ENCODE measurements at regions not wholly inside any gene's neighbourhood (a gene's known extent, or its start where the extent isn't known, plus 50 kb on each side); places are given as distances from the start of the nearest gene placed in this dataset.

DNA sequence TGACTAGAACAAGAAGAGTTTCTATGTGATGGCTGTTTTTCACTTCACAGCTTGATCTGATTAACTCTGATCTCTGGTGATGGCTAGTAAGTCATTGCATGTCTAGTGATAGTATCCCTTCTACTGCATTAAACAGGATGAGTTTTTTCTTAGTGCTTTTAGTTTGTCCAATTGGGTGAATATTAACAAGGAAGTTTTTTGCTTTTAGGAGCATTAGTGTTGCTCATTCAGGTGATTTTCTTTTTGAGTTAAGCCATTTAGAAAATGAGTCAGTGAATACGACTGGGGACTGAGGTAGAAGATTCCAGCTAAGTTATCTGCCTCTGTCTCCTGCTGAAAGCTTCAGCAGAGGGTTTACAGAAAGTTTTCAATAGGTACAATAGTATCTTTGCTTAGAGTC is 306.7 kb downstream of the PIK3C3 start:
- no peak for DNase-seq (ENCODE audit: low read depth in 1 of 2, low spot score in 1 of 2)

DNA sequence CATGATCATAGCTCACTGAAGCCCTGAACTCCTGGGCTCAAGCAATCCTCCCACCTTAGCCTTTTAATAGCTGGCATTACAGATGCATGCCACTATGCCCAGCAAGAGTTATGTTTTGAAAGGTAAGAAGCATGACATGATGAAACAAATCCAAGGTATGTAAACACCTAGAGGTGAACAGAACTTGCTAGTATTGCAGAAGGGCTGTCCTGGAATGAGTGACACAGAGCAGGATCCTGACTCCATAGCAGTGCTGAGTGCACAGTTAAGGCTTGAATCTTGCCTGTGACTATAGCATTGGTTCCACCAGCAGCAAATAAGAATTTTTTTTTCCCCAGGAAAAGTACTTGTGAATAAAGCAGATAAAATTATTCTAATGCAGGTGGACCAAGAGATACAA is 309.5 kb downstream of the PIK3C3 start:
- DNase-seq (ENCODE audit: low read depth in 1 of 2, low spot score in 1 of 2), result no peak

- DNase-seq (ENCODE audit: low read depth in 1 of 2, low spot score in 1 of 2), result no peak
Observed at GRCh38 chr18:42268186-42268725, 313.2 kb downstream of the PIK3C3 start.

GRCh38 chr18:42268798-42269197 is 313.8 kb downstream of the PIK3C3 start:
- no peak for DNase-seq (ENCODE audit: low read depth in 1 of 2, low spot score in 1 of 2)

GRCh38 chr18:42271647-42272414 is 316.8 kb downstream of the PIK3C3 start:
- DNase-seq (ENCODE audit: low read depth in 1 of 2, low spot score in 1 of 2), result no peak

- DNase-seq (ENCODE audit: low read depth in 1 of 2, low spot score in 1 of 2), result no peak
Observed at GRCh38 chr18:42274488-42275137, 319.6 kb downstream of the PIK3C3 start.

GRCh38 chr18:42275138-42275535 is 320.1 kb downstream of the PIK3C3 start:
- DNase-seq (ENCODE audit: low read depth in 1 of 2, low spot score in 1 of 2), result no peak

GRCh38 chr18:42275949-42276730 is 321.1 kb downstream of the PIK3C3 start:
- DNase-seq (ENCODE audit: low read depth in 1 of 2, low spot score in 1 of 2), result no peak

DNA sequence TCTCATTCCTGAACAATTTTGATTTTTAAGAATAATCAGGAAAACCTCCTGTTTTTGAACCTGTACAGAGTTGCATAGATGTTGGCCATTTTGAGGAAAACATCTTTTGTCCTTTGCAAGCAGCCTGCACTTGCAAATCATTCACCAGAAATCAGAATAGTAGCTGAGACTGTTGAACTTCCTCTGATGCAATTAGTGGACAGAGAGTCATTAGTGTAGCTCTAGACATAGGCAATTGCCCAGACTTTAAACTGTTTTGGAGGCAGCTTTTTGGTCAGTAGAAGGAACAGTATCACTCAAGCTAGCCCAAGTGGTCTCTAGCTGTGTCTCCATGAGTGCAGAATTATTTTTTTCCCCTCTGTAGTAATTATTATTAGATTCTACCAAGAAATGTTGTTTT is 326.1 kb downstream of the PIK3C3 start:
- DNase-seq (ENCODE audit: low read depth in 1 of 2, low spot score in 1 of 2), result no peak

GRCh38 chr18:42281851-42282250 is 326.8 kb downstream of the PIK3C3 start:
- DNase-seq (ENCODE audit: low read depth in 1 of 2, low spot score in 1 of 2), result no peak

GRCh38 chr18:42287047-42287446 is 332.0 kb downstream of the PIK3C3 start:
- no peak for DNase-seq (ENCODE audit: low read depth in 1 of 2, low spot score in 1 of 2)

- no peak for DNase-seq (ENCODE audit: low read depth in 1 of 2, low spot score in 1 of 2)
Observed at GRCh38 chr18:42288129-42288528, 333.1 kb downstream of the PIK3C3 start.

DNA sequence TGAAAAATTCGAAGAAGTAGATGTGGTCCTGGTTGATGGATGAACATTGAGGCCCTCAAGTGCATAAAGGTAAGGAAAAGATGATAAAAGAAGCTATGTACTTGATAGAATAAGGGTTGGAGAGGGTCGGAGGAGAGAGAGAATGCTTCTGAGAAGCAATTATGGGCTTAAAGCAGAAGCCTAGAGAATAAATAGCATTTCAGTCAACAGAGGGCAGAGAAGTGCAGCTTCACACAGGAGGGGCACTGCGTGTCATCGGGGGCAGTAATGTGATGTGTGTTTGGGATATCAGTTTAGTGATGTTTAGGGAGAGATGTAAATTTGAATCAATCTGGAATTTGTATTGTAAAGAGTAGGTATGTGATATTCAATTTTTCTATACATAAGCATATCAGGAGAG is 334.5 kb downstream of the PIK3C3 start:
- DNase-seq (ENCODE audit: low read depth in 1 of 2, low spot score in 1 of 2), result no peak

- DNase-seq (ENCODE audit: low read depth in 1 of 2, low spot score in 1 of 2), result no peak
Observed at GRCh38 chr18:42290318-42291307, 335.6 kb downstream of the PIK3C3 start.

DNA sequence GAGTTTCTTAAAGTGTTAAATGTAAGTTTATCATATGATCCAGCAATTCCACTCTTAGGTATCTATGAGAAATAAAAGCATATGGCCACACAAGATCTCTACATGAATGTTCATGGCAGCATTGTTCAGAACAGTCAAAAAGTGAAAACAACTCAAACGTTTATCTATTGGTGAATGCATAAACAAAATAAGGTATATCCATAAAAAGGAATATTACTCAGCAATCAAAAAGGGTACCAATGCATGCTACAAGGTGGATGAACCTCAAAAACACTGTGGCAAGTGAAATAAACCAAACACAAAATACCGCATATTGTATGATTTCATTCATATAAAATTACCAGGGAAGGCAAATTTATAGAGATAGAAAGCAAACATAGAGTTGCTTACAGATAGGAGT is 337.6 kb downstream of the PIK3C3 start:
- DNase-seq (ENCODE audit: low read depth in 1 of 2, low spot score in 1 of 2), result no peak

- DNase-seq (ENCODE audit: low read depth in 1 of 2, low spot score in 1 of 2), result no peak
Observed at GRCh38 chr18:42296192-42296591, 341.2 kb downstream of the PIK3C3 start.

- no peak for DNase-seq (ENCODE audit: low read depth in 1 of 2, low spot score in 1 of 2)
Observed at GRCh38 chr18:42296723-42297122, 341.7 kb downstream of the PIK3C3 start.

DNA sequence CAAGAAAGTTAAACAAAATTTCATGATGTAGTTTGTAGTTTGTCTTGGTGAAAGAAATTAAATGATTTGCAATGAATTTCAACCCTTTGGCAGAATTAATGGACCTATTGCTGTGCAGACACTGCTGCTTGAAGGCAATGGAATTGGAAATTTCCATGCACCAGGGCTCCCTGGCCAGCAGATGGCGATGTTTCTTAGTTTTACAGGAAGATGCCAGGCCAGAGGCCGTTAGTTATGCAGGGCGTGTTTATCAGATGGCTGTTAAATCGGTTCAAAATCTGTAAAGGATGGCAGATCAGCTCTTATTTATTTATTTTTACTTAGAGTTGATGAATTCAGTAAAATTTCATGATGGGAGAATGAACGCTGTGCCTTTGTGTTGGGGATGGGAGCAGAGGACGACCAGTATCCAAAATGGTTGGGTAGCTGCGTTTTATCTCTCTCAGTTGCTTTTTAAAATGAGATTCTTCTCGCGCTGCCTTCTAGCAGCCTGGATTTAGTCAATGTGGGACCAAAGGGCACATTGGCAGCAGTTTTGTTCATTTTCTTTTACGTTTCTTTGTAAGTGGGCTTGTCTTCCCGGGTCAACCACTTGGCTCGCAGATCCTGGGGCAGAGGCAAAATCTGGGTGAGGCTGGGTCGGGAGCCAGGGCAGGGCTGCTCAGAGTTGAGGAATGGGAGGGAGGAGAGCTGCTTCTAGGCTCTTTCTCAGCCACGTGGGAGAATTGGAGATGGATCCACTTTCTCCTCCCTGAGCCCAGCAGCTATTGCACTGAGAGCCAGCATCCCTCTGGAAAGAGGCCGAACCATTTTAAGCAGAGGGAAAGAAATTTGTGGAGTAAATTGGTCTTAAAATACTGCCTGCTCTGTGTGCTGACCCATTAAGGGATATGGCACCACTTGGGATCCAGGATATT is 344.0 kb downstream of the PIK3C3 start:
- peak in 1 of 2 donors; percentile 13 for DNase-seq (ENCODE audit: low read depth in 1 of 2, low spot score in 1 of 2)

DNA sequence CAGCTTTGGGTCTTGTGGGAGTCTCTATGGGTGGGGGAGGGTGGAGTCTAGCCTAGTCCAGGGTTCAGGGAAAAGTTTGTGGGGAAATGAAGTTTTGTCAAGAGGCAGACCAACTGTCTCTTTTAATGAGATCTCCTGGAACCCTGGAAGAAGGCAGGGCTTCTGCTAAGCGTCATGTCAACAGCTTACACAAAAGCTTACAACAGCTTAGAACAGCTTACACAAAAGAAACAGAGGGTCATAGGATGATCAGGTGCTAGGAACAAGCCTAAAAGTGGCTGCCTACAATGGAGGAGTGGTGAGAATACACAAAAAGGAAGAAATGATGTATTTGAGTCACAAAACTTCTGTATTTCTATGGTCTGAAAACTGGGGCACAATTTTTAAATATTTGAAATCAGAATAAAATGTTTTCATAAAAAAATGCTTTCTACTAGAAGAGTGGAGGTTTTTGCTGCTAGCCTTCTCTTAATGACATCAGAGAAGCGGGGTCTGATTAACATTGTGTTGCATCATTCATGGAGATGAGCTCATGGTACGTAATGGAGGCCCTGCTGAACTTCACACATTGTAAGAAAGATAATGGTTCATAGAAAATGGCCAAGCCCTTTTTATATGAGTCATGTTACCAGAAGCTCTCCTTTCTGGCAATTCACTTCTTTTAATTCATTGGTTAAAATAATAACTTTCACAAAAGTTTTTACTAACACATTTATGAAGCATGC is 351.0 kb downstream of the PIK3C3 start:
- no peak for DNase-seq (ENCODE audit: low read depth in 1 of 2, low spot score in 1 of 2)
